HG02981 (cell line): ENCODE measurements at regions not wholly inside any gene's neighbourhood (a gene's known extent, or its start where the extent isn't known, plus 50 kb on each side); places are given as distances from the start of the nearest gene placed in this dataset.

ENCODE experiments used
- ATAC-seq: cut with Tn5 transposase; IDR thresholded peaks from one replicate; pipeline ENCODE4 v1.9.1; 2021; ENCODE audit warnings: mild to moderate bottlenecking, moderate library complexity; ENCODE audit not compliant: unreplicated experiment

DNA sequence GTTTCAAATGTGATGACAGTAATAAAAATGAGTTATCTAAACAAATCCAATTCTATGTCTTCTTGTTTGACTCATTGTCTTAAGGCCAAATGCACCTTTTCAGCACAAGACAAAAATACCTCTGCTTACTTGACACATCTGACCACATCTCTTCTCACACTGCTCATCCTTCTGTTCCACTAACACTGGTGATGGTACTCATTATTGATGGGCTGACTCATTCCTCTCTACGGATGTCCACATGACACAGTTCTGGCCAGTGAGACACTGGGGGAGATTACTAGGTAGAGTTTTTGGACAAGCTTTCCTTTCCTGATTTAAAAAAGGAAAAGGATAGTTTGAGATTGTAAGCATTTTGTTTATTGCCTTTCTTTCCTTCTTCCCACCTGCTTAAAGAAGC, 410.6 kb upstream of the THRB start:
- no peak for ATAC-seq

DNA sequence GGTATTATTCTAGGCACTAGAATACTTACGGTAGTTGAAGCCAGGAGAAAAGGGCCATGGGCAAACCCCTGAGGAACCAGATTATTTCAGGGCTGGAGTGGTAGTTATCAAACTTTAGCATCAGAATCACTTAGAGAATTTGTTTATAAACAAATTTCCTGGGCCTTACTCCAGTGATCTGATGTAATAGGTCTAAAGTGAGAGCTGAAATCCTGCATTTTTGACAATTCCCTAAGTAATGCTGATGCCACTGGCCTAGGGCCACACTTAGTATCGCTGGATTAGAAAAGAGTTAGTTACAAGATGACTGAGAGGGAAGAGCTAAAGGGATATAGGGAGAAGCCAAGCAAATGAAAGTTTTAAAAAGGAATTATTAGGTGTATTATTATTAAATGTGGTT, 412.5 kb upstream of the THRB start:
- no peak for ATAC-seq

DNA sequence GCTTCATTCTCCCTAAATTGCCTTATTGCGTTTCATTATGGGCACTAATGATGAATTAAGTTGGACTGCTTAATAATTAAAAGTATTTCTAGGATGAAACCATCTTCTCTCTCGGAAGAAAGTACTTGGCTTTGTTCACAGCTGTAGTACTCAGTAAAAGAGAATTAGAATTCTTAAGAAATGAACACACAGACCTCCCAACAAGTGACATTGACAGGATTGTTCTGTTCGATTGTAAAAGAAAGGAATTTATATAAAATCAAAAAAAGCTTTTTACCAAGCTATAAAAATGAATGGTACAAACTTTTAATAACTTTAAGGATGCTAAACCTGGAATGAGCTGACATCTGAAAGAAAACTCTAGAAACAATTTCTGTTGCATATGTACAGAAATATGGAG, 416.4 kb upstream of the THRB start:
- ATAC-seq, result no peak

DNA sequence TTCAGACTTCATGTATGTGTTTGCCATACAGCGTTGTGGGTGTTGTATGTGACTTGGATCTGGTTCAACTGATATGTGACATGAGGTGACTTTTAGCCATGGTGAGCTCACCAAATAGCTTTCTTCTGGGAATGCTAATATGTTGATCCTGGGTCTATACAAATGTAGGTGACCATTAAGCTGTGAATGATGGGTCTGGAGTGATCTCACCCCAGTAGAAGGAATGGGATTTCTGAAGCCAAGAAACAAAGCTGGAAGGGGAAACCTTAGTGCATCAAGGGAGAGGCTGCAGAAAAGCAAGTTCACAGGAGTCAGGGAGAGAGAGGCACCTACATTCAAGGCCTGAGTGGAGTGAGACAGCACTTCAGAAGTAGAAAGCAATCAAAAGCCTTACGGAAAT, 421.0 kb upstream of the THRB start:
- ATAC-seq, result no peak

DNA sequence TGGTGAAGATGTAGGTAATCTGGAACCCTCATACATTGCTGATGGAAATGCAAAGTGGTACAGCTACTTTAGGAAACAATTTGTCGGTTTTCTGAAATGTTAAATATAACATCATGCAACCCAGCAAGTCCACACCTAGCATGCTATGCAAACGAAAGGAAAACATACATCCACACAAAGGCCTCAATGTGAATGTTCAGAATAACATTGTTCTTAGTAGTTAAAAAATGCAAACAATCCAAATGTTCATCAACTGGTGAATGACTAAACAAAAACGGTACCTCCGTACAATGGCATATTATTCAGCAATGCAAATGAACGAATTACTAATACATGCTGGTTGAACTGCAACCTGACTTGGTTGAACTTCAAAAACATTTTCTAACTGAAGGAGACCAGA, 423.3 kb upstream of the THRB start:
- ATAC-seq, result no peak

DNA sequence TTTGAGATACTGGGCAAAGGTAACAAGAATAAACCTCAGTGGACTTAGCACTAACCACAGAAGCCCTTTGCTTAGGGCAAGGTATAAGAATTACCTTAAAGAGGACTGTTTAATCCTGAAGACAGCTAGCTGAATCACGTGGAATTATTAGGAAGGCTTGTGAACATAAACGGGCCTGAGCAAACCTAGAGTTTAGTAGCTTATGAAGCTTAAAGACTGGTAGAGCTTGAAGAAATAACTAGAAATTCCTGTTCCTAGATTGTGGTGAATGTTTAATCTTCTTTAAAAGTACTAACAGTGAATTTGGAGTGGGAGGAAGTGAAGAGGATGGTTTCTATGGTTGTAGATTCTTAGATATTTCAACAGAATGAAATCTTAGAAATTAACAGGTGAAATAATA, 428.9 kb upstream of the THRB start:
- ATAC-seq, result no peak

DNA sequence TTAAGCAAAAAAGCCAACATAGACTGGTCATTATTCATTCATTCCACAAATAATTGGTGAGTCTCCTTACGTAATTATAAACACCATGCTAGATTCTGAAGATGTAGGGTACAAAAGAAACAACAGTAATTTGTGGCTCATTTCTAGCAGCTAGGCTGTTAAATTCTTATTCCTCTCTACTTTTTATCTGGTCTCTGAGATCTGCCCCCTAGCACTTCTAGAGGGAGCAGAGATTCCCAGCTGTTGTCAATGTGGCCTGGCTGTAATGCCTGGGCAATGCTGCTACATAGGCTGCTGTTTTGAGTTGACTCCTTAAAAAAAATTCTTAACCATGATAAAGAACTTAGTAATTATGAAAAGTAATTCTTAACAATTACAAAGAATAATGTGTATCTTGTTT, 434.9 kb upstream of the THRB start:
- no peak for ATAC-seq

DNA sequence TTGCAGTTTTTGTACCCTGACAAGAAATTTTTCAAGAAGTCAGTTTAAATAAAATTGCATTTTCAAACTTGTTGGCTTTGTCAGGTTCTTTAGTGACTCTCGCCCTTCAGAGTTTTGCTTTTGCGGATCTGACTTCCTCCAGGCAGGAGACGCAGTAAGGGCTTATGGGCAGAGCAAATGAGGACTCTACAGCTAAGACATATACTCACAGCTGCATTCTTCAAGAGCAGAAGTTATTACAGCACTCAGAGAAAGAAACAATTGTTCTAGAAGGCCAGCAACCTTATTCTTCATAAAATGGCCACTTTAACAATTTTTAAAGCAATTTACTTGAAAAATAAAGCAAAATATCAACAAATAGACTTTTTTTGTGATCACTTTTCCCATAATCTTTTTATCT, 438.8 kb upstream of the THRB start:
- ATAC-seq, result no peak

DNA sequence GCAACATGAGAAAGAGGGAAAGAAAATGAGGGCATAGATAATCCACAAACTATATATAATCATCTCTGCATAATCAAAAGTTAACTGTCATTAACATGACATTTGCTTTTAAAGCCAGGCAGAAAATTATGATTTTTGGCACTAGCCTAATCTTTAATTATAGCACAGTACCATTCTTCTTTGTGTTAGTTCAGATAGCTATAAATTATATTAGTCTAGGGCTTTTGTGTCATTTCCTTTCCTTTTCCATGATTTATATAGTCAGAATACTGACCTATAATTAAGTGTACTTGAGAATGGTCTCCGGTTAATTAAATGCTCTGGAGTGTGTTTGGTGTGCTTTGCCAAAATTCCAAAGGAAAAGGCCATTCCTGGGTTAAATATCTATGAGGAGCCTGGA, 441.9 kb upstream of the THRB start:
- ATAC-seq, result no peak

DNA sequence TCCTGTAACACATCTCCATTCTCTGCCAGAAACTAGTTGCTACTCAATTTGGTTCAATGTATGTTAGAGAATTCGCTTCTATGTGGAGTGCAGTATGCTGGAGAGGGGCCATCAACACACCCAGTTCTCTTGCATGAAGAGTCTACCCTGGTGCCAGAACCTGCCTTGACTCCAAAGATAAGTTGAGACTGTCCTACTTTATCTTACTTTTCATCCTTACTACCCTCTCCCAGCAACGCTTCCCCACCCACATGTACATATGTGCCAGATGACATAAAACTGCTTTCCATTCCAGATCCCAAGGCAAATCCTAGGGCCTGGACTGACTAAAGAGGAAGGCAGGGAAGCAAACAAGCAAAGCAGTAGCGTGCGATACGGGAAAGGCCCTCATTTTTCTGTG, 442.6 kb upstream of the THRB start:
- ATAC-seq, result no peak

DNA sequence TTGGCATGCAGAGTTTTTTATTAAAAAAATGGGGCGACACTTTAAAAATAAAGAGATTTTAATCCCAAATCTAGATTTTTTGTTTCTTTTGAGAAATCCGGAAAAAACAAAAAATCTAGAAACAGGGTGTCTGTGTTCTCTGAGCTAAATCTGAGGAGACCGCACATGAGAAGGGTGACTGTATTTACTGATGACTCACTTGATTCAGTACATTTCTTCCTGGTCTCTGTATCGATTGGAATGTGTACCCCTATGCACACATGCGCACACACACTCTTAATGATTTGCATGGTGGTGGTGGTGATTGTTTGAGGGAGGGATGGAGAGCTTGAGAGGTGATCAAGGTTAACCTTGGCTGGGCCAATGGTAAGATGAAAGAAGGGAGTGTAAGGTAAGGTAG, 443.1 kb upstream of the THRB start:
- no peak for ATAC-seq

DNA sequence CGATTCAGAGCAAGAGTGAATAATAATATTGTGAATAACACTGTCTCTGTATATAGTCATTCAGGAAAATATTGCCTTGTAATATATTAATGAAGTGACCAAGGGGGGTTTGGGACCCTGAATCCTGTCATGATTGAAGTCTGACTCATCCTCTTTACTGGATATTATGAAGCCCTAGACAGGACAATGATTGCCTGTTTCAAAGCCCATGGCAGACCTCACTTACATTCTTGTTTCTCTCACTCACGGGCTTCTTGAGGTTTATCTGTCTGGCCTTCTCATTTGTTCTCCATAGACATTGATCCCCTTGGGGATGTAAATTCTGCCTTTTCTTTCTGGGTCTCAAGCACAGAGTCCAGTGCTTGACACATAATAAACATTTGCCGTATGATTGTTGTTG, 449.3 kb upstream of the THRB start:
- ATAC-seq, result no peak

DNA sequence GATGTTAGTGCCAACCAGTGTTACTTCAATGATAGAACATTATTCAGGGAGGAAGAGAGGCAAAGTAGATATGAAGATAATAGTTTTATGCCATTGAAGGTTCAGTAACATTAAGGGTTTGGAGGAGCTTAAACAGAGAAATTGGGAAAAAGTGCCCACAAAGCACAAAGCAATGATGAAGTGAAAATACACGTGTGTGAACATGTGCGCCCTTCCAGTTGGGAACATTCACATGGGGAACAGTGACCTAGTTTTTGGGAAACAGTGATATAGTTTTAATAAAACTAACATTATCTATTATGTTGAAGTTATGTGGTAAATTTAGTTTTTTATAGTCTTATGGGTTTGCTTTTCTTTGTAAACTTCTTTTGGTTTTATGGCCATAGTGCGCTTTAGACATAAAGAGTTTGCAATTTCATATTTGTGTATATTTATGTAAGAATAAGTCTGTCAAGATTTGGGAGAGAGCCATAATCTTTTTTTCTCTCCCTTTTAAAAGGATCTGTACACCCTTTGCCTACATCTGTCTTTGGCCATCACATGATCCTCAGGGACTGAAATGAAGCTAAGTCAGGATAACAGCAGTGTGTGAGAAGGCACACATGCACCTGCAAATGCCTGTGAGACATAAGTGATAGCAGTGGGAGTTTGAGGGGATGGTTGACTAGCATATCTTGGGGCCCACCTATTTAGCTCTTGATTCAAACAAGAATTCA, 450.3 kb upstream of the THRB start:
- ATAC-seq, result no peak

DNA sequence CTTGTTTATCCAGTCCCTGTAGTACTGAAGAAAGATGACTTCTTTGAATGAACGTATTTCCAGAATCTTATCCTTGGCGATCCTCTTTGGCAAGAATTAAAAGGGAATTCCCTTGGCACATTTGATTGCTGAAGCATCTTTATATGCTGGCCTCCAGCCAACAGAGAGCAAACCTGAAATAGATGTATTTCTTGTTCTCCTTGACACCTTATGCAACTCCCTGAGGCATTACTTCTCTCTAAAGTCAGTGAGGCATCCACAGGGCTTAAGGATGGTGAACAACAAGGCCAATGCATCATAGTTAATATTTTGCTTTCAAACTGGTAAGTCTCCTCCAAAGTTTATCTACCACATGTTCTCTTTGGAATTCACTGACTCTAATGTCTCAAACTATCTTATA, 450.9 kb upstream of the THRB start:
- no peak for ATAC-seq

DNA sequence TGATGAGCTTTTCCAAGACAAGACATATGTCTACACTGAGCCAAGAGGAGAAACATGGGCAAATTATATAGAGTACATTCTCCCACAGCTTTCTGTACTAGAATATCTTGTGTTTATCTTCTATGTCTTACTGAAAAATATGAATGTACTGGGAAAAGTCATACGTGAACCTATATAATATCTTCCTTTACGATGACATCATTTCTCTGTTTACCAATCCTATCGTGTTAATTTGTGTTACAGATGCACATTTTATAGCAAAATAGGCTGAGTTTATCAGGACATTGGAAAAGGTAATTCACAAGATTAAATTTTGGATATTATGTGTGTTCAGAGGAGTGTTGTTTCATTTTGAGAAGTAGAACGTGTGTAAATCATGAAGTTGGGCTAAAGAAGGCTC, 452.5 kb upstream of the THRB start:
- ATAC-seq, result no peak

DNA sequence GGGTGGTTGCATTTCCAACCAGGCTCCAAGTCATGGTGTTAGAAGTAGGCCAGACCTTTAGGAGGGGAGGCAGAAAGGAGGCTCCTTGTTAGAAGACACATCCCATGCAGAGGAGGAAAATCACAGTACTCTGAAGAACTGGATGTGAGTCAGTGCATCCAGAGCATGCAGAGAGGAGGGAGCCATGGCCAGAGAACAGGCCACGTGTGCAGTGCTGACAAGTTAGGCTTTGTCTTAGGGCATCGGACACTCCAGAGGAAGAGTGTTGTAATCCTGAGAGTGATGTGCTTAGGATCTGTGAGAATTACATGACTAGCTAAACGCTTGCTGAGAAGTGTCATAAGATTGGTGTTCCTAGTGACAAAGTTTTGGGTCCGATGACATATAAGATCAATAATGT, 456.5 kb upstream of the THRB start:
- no peak for ATAC-seq

DNA sequence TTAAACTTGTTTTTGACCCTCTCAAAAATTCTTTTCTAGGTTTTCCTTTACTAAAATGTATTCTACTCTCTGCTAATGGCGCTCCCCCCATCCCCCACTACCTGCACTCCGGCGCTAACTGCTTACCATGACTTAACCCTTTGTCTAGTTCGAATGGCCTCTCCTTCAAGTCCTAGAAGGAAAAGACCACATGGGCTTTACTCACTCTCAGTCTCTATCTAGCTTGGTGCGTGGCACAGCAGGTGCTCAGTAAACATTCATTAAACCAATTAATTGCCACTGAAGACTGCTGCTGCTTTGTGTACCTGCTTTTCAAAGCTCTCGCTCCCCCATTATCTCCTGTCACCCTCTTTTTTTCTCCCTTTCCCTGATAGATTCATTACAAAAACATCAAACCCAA, 457.7 kb upstream of the THRB start:
- ATAC-seq, result no peak

DNA sequence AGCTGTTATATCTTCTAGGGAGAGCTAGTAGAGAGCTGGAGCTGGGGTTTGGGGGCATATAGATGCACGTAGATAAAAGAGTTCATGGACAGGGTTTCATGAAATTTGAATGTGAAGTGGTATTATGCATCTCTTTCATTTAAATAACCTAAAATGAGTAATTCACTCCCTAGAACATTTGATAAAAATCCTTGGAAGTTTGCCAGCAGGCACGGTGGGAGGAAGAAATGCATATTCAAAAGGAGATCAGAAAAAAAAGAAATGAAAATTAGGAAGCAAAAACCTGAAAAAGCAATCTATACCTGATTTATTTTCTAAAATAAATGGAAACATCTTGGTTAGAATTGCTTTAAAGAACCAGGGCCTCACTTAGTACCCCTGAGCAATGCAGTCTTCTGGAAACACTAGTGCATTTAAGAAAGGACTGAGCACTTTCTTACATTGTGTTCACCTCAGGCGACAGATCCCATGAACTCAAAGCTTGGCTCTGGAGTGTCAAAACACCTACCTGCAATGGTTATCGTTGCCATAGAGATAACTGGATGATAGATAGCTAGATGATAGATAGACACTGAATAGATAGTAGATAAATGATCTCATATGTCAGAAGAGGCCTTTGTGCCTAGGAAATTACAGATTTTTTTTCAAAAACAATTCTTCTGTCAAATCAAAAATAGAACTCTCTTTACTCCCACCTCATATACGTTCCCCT, 458.6 kb upstream of the THRB start:
- no peak for ATAC-seq

DNA sequence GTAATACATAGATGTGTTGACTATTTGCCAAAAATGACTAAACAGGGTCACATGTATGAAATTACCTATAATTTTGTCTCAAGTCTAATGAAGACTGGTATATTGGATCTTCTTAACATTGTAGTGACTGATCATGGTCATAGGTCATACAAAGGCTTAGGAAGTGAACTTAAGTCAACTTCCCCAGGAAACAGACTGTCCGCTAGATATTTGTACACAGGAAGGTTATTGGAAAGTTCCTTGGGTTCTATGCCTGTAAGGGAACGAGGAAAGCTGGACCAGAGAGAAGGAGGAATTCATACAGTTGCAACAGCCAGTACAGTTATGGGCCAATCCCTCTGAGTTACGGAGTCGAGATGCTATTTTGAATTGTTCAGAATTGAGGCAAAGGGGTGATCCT, 462.0 kb upstream of the THRB start:
- ATAC-seq, result no peak

DNA sequence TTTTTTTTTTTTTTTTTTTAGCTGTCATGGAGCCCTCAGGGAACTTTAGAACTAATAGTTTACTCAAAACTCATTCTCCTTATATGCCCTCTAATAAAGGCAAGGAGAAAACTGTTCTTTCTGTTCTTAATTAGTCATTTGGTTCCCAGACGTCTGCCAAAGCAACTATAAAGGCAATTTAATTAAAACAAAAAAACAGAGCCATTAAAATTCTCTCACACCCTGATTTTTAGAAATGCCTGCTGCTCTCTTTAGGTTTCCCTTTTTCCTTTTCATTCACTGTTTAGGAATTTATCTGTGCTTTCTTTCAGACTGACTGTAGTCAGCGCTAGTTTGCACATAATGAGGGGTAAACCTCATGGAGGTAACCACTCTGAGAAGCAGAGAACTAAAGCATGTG, 463.6 kb upstream of the THRB start:
- no peak for ATAC-seq

DNA sequence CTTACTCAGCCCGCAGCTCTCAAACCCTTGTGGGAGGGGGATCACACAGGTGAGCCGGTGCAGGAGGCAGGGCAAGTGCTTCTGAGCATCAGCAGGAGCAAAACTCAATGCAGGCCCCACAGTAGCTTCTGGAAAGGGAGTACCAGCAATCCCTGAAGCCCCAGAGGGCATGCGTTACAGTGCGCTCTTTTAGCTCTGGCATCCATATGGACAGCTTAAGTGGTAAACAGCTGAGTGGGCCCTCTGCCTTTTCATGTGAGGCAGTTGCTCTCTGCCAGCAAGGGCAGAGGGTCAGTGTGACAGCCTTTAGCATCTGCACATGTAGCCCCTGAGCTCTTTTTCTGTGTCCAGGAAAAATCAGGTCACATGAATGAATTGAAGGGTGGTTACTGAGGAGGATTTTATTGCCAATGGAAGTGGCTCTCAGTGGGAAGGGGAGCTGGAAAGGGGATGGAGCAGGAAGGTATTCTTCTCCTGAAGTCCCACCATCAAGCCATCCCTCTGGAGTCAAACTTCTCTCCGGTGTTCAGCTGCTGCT, 464.3 kb upstream of the THRB start:
- no peak for ATAC-seq

DNA sequence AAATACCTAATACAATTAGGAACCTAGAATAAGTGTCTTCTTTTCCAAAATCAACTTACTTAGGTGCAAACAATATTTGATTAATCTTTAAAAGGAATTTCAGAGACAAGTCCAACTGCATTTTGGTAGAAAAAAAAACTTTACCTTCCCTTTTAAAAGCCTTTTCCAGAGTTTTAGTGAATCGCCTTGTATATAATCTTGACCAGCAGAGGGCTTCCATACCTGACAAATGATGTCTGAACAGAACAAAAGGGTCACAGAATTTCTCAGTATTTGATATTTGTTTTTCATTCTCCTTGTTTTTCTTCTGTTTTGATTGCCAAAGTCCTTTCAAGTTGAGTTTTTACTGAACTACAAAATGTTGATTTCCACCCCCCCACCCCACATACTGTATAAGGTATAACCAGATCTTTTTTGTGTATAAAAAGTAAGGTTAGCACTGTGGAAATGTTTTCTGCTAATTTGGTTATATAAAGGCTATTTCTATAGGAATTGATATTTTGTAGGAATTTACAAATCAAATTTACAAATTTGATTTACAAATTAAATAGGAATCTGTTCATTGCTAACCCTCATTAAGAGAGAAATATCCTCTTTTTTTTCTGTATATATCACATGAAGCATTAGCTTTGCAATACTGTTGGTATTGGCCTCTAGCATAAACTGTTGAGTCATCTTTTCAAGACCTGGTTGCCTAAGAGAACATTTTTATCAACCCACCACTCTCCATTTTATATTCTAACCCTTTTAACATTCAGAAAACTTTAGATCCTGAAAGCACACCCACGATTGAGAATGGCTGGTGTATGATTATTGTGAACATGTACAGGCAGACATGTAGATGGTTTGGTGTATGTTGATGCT, 464.1 kb upstream of the RARB start:
- no peak for ATAC-seq
